GM10266 (cell line): ENCODE measurements at regions not wholly inside any gene's neighbourhood (a gene's known extent, or its start where the extent isn't known, plus 50 kb on each side); places are given as distances from the start of the nearest gene placed in this dataset.

Experiments
- DNase-seq: peaks from one replicate; pipeline ENCODE4 v3.0.0; 2012; ENCODE audit errors: extremely low spot score
- CTCF ChIP-seq: IDR thresholded peaks from 2 replicates; pipeline ENCODE4 v1.5.1; 2012; ENCODE audit warnings: mild to moderate bottlenecking, low read depth; ENCODE audit not compliant: control insufficient read depth, insufficient read depth; ENCODE audit errors: missing control alignments

GRCh38 chr11:119788096-119788883 is 59.3 kb upstream of the NECTIN1 start:
- no peak for DNase-seq
- no peak for TF ChIP-seq CTCF

GRCh38 chr11:119787074-119787461 is 58.1 kb upstream of the NECTIN1 start:
- no peak for TF ChIP-seq CTCF
- no peak for DNase-seq

GRCh38 chr11:119786431-119787073 is 57.6 kb upstream of the NECTIN1 start:
- no peak for TF ChIP-seq CTCF
- no peak for DNase-seq

- no peak for DNase-seq
- no peak for TF ChIP-seq CTCF
These were observed 56.1 kb upstream of the NECTIN1 start for GRCh38 chr11:119785131-119785530.

GRCh38 chr11:119784421-119784820 is 55.4 kb upstream of the NECTIN1 start:
- DNase-seq, result no peak
- no peak for TF ChIP-seq CTCF

- TF ChIP-seq CTCF, result no peak
- DNase-seq, result no peak
These were observed 54.7 kb upstream of the NECTIN1 start for GRCh38 chr11:119783466-119784400.

- TF ChIP-seq CTCF, result no peak
- peak; percentile 60 for DNase-seq
These were observed 53.7 kb upstream of the NECTIN1 start for GRCh38 chr11:119782739-119783072.
